HCT116 (cell line): ENCODE measurements at regions not wholly inside any gene's neighbourhood (a gene's known extent, or its start where the extent isn't known, plus 50 kb on each side); places are given as distances from the start of the nearest gene placed in this dataset.

Experiments used
- ATAC-seq: fragments of 200-7000 bp; cut with Tn5 transposase; 2 replicates; pipeline ENCODE4 v1.9.1; 2020; ENCODE audit warnings: mild to moderate bottlenecking, moderate library complexity
- BruUV-seq: library from RNA; stranded (reverse); fragments of 400-500 nt; replicated peaks from 2 replicates; lab custom pipeline; 2021; lab: Mats Ljungman, UMichigan
- CTCF ChIA-PET: fragments of 300-600 bp; sonication (Branson Sonifier 250); formaldehyde crosslinking; loops from one replicate; lab custom pipeline; 2021; ENCODE audit warnings: antibody characterized with exemption; lab: Charles Lee
- POLR2A ChIA-PET: fragments of 300-600, 350-600 bp; sonication (Branson Sonifier 250); formaldehyde crosslinking; loops from one replicate; lab custom pipeline; 2021; ENCODE audit warnings: antibody characterized with exemption; lab: Charles Lee
- RAD21 ChIA-PET, 2 experiments: fragments of 300-600 bp; sonication (Branson Sonifier 250); formaldehyde crosslinking; loops; one replicate each; lab custom pipeline; 2023; ENCODE audit warnings: low total read pairs in 2 of 2; ENCODE audit not compliant: uncharacterized antibody in 2 of 2, unreplicated experiment in 2 of 2, low non-redundant PET in 1 of 2; lab: Charles Lee
- DNase-seq: peaks from one replicate; pipeline ENCODE4 v3.0.0-alpha.2; 2010; ENCODE audit warnings: low read depth, low spot score
- H2AFZ ChIP-seq: fragments of 200-600 bp; shearing (Covaris generic), sonication (generic); 2 replicates; pipeline ENCODE4 v1.6.1; 2017; ENCODE audit warnings: low read depth, mixed run types, mixed read lengths, antibody characterized with exemption, low read length; ENCODE audit not compliant: poor library complexity, severe bottlenecking
- H3K27ac ChIP-seq: 2 replicates; pipeline ENCODE4 v1.5.1; 2012; ENCODE audit warnings: low read depth, low read length
- H3K27me3 ChIP-seq: fragments of 200-600 bp; sonication (generic); 2 replicates; pipeline ENCODE4 v1.6.1; 2016; ENCODE audit warnings: mixed run types, low read length, mixed read lengths; ENCODE audit not compliant: insufficient read depth
- H3K36me3 ChIP-seq, 2 experiments: fragments of 200-500 bp in 1 of 2; fragments of 200-600 bp in 1 of 2; sonication (Bioruptor generic) in 1 of 2; sonication (generic) in 1 of 2; 2 replicates each; pipeline versions ENCODE4 v1.5.1 to v1.6.1; 2014 to 2016; ENCODE audit warnings: low read length in 2 of 2, inconsistent platforms in 1 of 2, mixed read lengths in 1 of 2, mixed run types in 1 of 2; ENCODE audit not compliant: insufficient read depth in 2 of 2, control insufficient read depth in 1 of 2
- H3K4me1 ChIP-seq, 2 experiments: fragments of 200-600 bp in 1 of 2; sonication (generic) in 1 of 2; 2 replicates each; pipeline versions ENCODE4 v1.5.1 to v1.6.1; 2012 to 2017; ENCODE audit warnings: low read length in 2 of 2, inconsistent platforms in 1 of 2, mild to moderate bottlenecking in 1 of 2, mixed read lengths in 1 of 2, mixed run types in 1 of 2, moderate library complexity in 1 of 2; ENCODE audit not compliant: insufficient read depth in 2 of 2, control insufficient read depth in 1 of 2
- H3K4me2 ChIP-seq: fragments of 200-600 bp; sonication (generic); 2 replicates; pipeline ENCODE4 v1.6.1; 2017; ENCODE audit warnings: mixed run types, low read length, mixed read lengths
- H3K4me3 ChIP-seq, 2 experiments: fragments of 200-600 bp in 1 of 2; sonication (generic) in 1 of 2; replicated peaks in 1 of 2; 2 replicates each; pipeline ENCODE4 v1.5.1; 2011 to 2016; ENCODE audit warnings: low read length in 2 of 2, control low read depth in 1 of 2, low read depth in 1 of 2, mild to moderate bottlenecking in 1 of 2, mixed read lengths in 1 of 2, mixed run types in 1 of 2
- H3K79me2 ChIP-seq: fragments of 200-600 bp; sonication (generic); 2 replicates; pipeline ENCODE4 v1.6.1; 2017; ENCODE audit warnings: mild to moderate bottlenecking, mixed run types, low read length, moderate library complexity, mixed read lengths; ENCODE audit not compliant: insufficient read depth
- H3K9ac ChIP-seq: fragments of 200-600 bp; sonication (generic); 2 replicates; pipeline ENCODE4 v1.6.1; 2016; ENCODE audit warnings: low read length, mixed read lengths
- H3K9me2 ChIP-seq: fragments of 200-600 bp; sonication (generic), shearing (Covaris generic); 2 replicates; pipeline ENCODE4 v1.6.1; 2017; ENCODE audit warnings: mixed run types, mild to moderate bottlenecking, moderate library complexity; ENCODE audit not compliant: insufficient read depth
- H3K9me3 ChIP-seq, 2 experiments: fragments of 200-500 bp in 1 of 2; fragments of 200-600 bp in 1 of 2; sonication (Bioruptor generic) in 1 of 2; sonication (generic) in 1 of 2; 2 replicates each; pipeline ENCODE4 v1.6.1; 2014 to 2017; ENCODE audit warnings: low read length in 2 of 2, mixed read lengths in 2 of 2, inconsistent platforms in 1 of 2, low read depth in 1 of 2, mild to moderate bottlenecking in 1 of 2, mixed run types in 1 of 2, moderate library complexity in 1 of 2; ENCODE audit not compliant: control insufficient read depth in 1 of 2, insufficient read depth in 1 of 2
- H4K20me1 ChIP-seq: fragments of 200-600 bp; sonication (generic), shearing (Covaris generic); 2 replicates; pipeline ENCODE4 v1.6.1; 2017; ENCODE audit warnings: mixed run types, mild to moderate bottlenecking, moderate library complexity; ENCODE audit not compliant: insufficient read depth
- CBX3 ChIP-seq: IDR thresholded peaks from 2 replicates; pipeline ENCODE4 v1.6.1; 2012; ENCODE audit warnings: low read depth
- CEBPB ChIP-seq: IDR thresholded peaks from 2 replicates; pipeline ENCODE4 v1.6.1; 2012; ENCODE audit warnings: low read depth
- ELF1 ChIP-seq: IDR thresholded peaks from 2 replicates; pipeline ENCODE4 v1.6.1; 2012; ENCODE audit warnings: low read depth, borderline replicate concordance
- EZH2 ChIP-seq: fragments of 200-600 bp; sonication (generic); IDR thresholded peaks from 2 replicates; pipeline ENCODE4 v1.6.1; 2017; ENCODE audit warnings: antibody characterized with exemption, mixed run types
- EZH2phosphoT487 ChIP-seq: fragments of 200-600 bp; IDR thresholded peaks from 2 replicates; pipeline ENCODE4 v1.6.1; 2018; ENCODE audit warnings: antibody characterized with exemption, borderline replicate concordance
- FOSL1 ChIP-seq: IDR thresholded peaks from 2 replicates; pipeline ENCODE4 v1.6.1; 2012; ENCODE audit warnings: low read depth
- JUND ChIP-seq: IDR thresholded peaks from 2 replicates; pipeline ENCODE4 v1.6.1; 2012
- POLR2A ChIP-seq: IDR thresholded peaks from 2 replicates; pipeline ENCODE4 v1.7.0; 2011; ENCODE audit warnings: borderline replicate concordance; ENCODE audit not compliant: insufficient read depth, insufficient read length; ENCODE audit errors: extremely low read depth
- POLR2AphosphoS5 ChIP-seq: IDR thresholded peaks from 2 replicates; pipeline ENCODE4 v1.6.1; 2011; ENCODE audit warnings: mild to moderate bottlenecking, low read depth, low read length, moderate library complexity
- SIN3A ChIP-seq: IDR thresholded peaks from 2 replicates; pipeline ENCODE4 v1.6.1; 2012; ENCODE audit warnings: low read depth
- YY1 ChIP-seq: IDR thresholded peaks from 2 replicates; pipeline ENCODE4 v1.6.1; 2011; ENCODE audit warnings: low read length, low read depth, moderate library complexity, mild to moderate bottlenecking; ENCODE audit not compliant: insufficient replicate concordance; ENCODE audit errors: extremely low read depth
- ZNF274 ChIP-seq: fragments of 200-500 bp; sonication (Bioruptor generic); IDR thresholded peaks from 2 replicates; pipeline ENCODE4 v1.6.1; 2014; ENCODE audit warnings: mild to moderate bottlenecking, low read depth, low read length, inconsistent platforms
- intact Hi-C: fragments of 100-400 bp; cut with micrococcal nuclease; formaldehyde crosslinking; loops from 2 replicates; pipeline ENCODE4 v1.10.0; 2022
- TF ChIP-seq, protein P1 (sequence below): IDR thresholded peaks from 2 replicates; pipeline ENCODE4 v1.6.1; 2012
- TF ChIP-seq, protein P2 (sequence below): IDR thresholded peaks from 2 replicates; pipeline ENCODE4 v1.6.1; 2012; ENCODE audit warnings: low read depth
- TF ChIP-seq, protein P3 (sequence below): IDR thresholded peaks from 2 replicates; pipeline ENCODE4 v1.6.1; 2012

DNA sequence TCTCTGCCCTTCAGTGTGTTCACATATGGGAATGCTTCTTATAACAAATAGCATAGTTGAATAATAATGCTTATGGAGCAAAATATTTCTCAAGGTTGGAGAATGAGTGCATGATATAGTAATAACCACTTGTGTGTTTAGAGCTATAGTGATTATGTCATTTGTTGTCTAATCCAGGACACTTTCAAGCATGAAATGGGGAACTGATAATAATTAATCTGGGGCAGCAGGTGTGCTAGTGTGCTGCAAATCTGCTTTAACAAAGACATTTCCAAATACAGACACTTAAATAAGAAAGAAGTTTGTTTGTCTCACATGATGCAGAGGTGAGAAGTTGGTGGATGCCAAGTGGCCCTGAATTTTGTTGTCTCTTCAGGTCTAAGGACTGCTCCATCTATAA lies 579.3 kb upstream of the GRM7 start:
- H3K36me3 ChIP-seq = no peaks in the 10 kb centered on the region
- H3K9ac ChIP-seq = no peak overlapping the region
- H3K9me3 ChIP-seq = no peaks in the 10 kb centered on the region
- RAD21 ChIA-PET = no interaction called here
- intact Hi-C loops = no loop called here
- H2AFZ ChIP-seq = no peak overlapping the region
- TF ChIP-seq EZH2phosphoT487 (no peak), ZNF274 (no peak), JUND (no peak), FOSL1 (no peak), POLR2A (no peak), ELF1 (no peak), POLR2AphosphoS5 (no peak), CBX3 (no peak), CEBPB (no peak), YY1 (no peak), SIN3A (no peak), EZH2 (no peak)
- TF ChIP-seq, protein P1, sequence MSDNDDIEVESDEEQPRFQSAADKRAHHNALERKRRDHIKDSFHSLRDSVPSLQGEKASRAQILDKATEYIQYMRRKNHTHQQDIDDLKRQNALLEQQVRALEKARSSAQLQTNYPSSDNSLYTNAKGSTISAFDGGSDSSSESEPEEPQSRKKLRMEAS = no peak
- TF ChIP-seq, protein P2, sequence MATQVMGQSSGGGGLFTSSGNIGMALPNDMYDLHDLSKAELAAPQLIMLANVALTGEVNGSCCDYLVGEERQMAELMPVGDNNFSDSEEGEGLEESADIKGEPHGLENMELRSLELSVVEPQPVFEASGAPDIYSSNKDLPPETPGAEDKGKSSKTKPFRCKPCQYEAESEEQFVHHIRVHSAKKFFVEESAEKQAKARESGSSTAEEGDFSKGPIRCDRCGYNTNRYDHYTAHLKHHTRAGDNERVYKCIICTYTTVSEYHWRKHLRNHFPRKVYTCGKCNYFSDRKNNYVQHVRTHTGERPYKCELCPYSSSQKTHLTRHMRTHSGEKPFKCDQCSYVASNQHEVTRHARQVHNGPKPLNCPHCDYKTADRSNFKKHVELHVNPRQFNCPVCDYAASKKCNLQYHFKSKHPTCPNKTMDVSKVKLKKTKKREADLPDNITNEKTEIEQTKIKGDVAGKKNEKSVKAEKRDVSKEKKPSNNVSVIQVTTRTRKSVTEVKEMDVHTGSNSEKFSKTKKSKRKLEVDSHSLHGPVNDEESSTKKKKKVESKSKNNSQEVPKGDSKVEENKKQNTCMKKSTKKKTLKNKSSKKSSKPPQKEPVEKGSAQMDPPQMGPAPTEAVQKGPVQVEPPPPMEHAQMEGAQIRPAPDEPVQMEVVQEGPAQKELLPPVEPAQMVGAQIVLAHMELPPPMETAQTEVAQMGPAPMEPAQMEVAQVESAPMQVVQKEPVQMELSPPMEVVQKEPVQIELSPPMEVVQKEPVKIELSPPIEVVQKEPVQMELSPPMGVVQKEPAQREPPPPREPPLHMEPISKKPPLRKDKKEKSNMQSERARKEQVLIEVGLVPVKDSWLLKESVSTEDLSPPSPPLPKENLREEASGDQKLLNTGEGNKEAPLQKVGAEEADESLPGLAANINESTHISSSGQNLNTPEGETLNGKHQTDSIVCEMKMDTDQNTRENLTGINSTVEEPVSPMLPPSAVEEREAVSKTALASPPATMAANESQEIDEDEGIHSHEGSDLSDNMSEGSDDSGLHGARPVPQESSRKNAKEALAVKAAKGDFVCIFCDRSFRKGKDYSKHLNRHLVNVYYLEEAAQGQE = no peak
- TF ChIP-seq, protein P3, sequence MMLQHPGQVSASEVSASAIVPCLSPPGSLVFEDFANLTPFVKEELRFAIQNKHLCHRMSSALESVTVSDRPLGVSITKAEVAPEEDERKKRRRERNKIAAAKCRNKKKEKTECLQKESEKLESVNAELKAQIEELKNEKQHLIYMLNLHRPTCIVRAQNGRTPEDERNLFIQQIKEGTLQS = no peak
- TF ChIP-seq, all 23 proteins: peak for 0
- no peak overlapping the region for H3K27ac ChIP-seq
- H3K27me3 ChIP-seq = no peaks in the 10 kb centered on the region
- ChIA-PET POLR2A (no interaction called here), CTCF (no interaction called here)
- H4K20me1 ChIP-seq = no peaks in the 10 kb centered on the region
- no TSS peak for BruUV-seq
- H3K4me1 ChIP-seq = no peaks in the 10 kb centered on the region
- no peaks in the 10 kb centered on the region for H3K9me2 ChIP-seq
- H3K4me3 ChIP-seq = no peak overlapping the region
- ATAC-seq = no peak
- H3K79me2 ChIP-seq = no peaks in the 10 kb centered on the region
- DNase-seq = no peak
- no peak overlapping the region for H3K4me2 ChIP-seq
